RWPE2 (cell line): ENCODE measurements at regions not wholly inside any gene's neighbourhood (a gene's known extent, or its start where the extent isn't known, plus 50 kb on each side); places are given as distances from the start of the nearest gene placed in this dataset.

Experiments
- ATAC-seq: fragments of 200-7000 bp; cut with Tn5 transposase; 3 replicates; pipeline ENCODE4 v1.9.1; 2021; ENCODE audit warnings: low read depth
- DNase-seq: peaks from one replicate; pipeline ENCODE4 v3.0.0-alpha.2; 2020; ENCODE audit warnings: low spot score
- H3K27ac ChIP-seq: fragments of 450-650 bp; 2 replicates; pipeline ENCODE4 v1.5.1; 2017; ENCODE audit warnings: mild to moderate bottlenecking; ENCODE audit not compliant: poor library complexity, severe bottlenecking
- H3K27me3 ChIP-seq: fragments of 250-450 bp; sonication (Bioruptor Pico); 2 replicates; pipeline ENCODE4 v1.5.1; 2021; ENCODE audit warnings: mild to moderate bottlenecking, moderate library complexity; ENCODE audit not compliant: insufficient read depth, poor library complexity, severe bottlenecking
- H3K36me3 ChIP-seq: fragments of 250-450 bp; sonication (Bioruptor Pico); 2 replicates; pipeline ENCODE4 v1.5.1; 2020; ENCODE audit warnings: low read depth, mild to moderate bottlenecking, moderate library complexity
- H3K4me1 ChIP-seq: fragments of 250-450 bp; sonication (Bioruptor Pico); 2 replicates; pipeline ENCODE4 v1.5.1; 2021; ENCODE audit warnings: mild to moderate bottlenecking, moderate library complexity; ENCODE audit not compliant: insufficient read depth, poor library complexity, severe bottlenecking
- H3K4me3 ChIP-seq: fragments of 250-450 bp; sonication (Bioruptor Pico); 2 replicates; pipeline ENCODE4 v1.5.1; 2021; ENCODE audit warnings: mild to moderate bottlenecking, moderate library complexity; ENCODE audit not compliant: severe bottlenecking
- H3K9me3 ChIP-seq: fragments of 250-450 bp; sonication (Bioruptor Pico); 2 replicates; pipeline ENCODE4 v1.5.1; 2021; ENCODE audit warnings: mild to moderate bottlenecking, moderate library complexity; ENCODE audit not compliant: severe bottlenecking
- TF ChIP-seq, protein P1 (sequence below): fragments of 450-650 bp; IDR thresholded peaks from one replicate; pipeline ENCODE4 v1.5.1; 2017; ENCODE audit warnings: mild to moderate bottlenecking, moderate library complexity; ENCODE audit not compliant: poor library complexity, severe bottlenecking

DNA sequence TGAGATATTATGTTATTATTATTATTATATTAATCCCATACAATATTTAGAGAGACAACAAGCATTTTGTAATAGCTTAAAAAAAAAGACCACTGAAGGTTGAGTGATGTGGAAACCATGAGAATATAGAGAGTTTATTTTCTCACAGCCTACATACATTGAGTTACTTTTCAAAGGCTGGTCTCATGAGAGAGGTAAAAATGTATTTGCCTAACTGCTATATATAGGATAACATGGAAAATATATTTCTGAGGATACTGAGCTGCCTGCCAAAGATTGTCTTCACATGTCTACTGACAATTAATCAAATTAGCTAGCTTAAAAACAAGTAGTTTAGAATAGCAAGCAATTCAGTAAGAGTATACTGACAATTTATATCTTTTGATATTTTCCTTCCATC, 192.2 kb upstream of the NRIP1 start:
- H3K4me1 ChIP-seq = peaks cover 3% of the 10 kb centered on the region
- ATAC-seq = no peak
- no peaks in the 10 kb centered on the region for H3K9me3 ChIP-seq
- H3K4me3 ChIP-seq = no peak overlapping the region
- no peak overlapping the region for H3K27ac ChIP-seq
- TF ChIP-seq, protein P1, sequence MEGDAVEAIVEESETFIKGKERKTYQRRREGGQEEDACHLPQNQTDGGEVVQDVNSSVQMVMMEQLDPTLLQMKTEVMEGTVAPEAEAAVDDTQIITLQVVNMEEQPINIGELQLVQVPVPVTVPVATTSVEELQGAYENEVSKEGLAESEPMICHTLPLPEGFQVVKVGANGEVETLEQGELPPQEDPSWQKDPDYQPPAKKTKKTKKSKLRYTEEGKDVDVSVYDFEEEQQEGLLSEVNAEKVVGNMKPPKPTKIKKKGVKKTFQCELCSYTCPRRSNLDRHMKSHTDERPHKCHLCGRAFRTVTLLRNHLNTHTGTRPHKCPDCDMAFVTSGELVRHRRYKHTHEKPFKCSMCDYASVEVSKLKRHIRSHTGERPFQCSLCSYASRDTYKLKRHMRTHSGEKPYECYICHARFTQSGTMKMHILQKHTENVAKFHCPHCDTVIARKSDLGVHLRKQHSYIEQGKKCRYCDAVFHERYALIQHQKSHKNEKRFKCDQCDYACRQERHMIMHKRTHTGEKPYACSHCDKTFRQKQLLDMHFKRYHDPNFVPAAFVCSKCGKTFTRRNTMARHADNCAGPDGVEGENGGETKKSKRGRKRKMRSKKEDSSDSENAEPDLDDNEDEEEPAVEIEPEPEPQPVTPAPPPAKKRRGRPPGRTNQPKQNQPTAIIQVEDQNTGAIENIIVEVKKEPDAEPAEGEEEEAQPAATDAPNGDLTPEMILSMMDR = no peak
- no peaks in the 10 kb centered on the region for H3K36me3 ChIP-seq
- no peak for DNase-seq
- H3K27me3 ChIP-seq = no peaks in the 10 kb centered on the region

DNA sequence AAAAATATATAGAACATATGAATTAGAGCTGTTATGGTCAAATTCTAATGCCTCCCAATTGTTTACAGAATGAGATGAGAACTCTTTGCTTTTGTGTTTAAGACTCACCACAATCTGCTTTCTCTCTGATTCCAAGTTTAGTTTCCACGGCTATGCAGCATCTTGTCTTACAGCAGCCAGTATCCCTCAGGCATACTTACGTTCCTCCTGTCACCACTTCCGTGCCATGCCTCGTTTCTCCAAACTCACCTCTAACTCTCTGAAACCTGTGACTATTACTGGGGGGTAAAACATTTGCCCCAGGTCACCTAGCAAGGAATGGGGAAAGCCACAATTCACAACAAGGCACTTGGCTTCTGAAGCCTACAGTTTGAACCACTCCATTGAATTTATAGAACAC, 192.8 kb upstream of the NRIP1 start:
- DNase-seq = no peak
- TF ChIP-seq, protein P1 = no peak
- no peak overlapping the region for H3K4me3 ChIP-seq
- H3K4me1 ChIP-seq = peaks cover 3% of the 10 kb centered on the region
- ATAC-seq = no peak
- no peaks in the 10 kb centered on the region for H3K36me3 ChIP-seq
- H3K9me3 ChIP-seq = no peaks in the 10 kb centered on the region
- no peaks in the 10 kb centered on the region for H3K27me3 ChIP-seq
- no peak overlapping the region for H3K27ac ChIP-seq

GRCh38 chr21:15259824-15260223, 195.0 kb upstream of the NRIP1 start:
- H3K36me3 ChIP-seq = no peaks in the 10 kb centered on the region
- H3K4me1 ChIP-seq = peaks cover 3% of the 10 kb centered on the region
- no peaks in the 10 kb centered on the region for H3K9me3 ChIP-seq
- H3K27ac ChIP-seq = no peak overlapping the region
- TF ChIP-seq, protein P1 = no peak
- ATAC-seq (no peak), DNase-seq (no peak)
- no peaks in the 10 kb centered on the region for H3K27me3 ChIP-seq
- H3K4me3 ChIP-seq = no peak overlapping the region

- DNase-seq (no peak), ATAC-seq (no peak)
- Histone ChIP-seq H3K27me3 (no peaks in the 10 kb centered on the region), H3K36me3 (no peaks in the 10 kb centered on the region), H3K9me3 (no peaks in the 10 kb centered on the region), H3K4me3 (no peak overlapping the region), H3K4me1 (peaks cover 3% of the 10 kb centered on the region), H3K27ac (no peak overlapping the region)
- TF ChIP-seq, protein P1 = no peak
Observed at GRCh38 chr21:15260604-15261003, 195.8 kb upstream of the NRIP1 start.

DNA sequence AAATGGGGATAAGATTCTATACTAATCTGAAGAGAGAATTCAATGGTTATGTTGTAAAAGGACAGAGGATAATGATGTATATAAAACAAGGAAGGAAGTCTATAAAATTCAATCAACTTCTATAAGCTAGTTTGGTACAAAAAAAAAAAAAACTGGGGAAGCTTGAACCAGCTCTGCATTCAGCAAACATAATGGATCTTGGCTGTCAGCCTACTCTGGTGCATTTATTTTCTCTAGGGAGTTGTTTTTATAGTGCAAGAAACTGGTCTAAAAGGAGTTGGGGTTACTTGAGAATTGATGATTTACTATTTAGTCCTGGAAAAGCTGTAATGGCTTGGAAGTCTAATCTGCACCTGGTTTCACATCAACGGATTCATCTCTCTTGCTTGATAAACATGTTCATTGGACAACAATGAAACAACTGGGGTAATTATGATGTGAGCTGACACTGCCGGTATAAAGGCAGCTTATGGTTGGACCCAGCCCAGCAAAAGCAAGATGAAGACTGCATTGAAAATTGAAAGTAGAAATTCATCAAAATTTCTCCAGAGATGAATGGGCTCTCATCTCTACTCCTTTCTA, 199.4 kb upstream of the NRIP1 start:
- ATAC-seq (no peak), DNase-seq (no peak)
- H3K4me3 ChIP-seq = no peak overlapping the region
- H3K27me3 ChIP-seq = no peaks in the 10 kb centered on the region
- H3K27ac ChIP-seq = no peak overlapping the region
- H3K36me3 ChIP-seq = no peaks in the 10 kb centered on the region
- no peaks in the 10 kb centered on the region for H3K9me3 ChIP-seq
- no peaks in the 10 kb centered on the region for H3K4me1 ChIP-seq
- TF ChIP-seq, protein P1 = no peak
